HG03457 (cell line): ENCODE measurements at regions not wholly inside any gene's neighbourhood (a gene's known extent, or its start where the extent isn't known, plus 50 kb on each side); places are given as distances from the start of the nearest gene placed in this dataset.
"Not testable (repeated sequence)": the region's sequence is repeated elsewhere in the genome, so short reads cannot be mapped to it uniquely, and the experiment has no call there.

Experiments used
- ATAC-seq: cut with Tn5 transposase; IDR thresholded peaks from one replicate; pipeline ENCODE4 v1.9.1; 2021; ENCODE audit warnings: moderate number of reproducible peaks; ENCODE audit not compliant: unreplicated experiment

- ATAC-seq = no peak
These were observed 122.3 kb downstream of the HAUS1 start for GRCh38 chr18:46226461-46226860.

DNA sequence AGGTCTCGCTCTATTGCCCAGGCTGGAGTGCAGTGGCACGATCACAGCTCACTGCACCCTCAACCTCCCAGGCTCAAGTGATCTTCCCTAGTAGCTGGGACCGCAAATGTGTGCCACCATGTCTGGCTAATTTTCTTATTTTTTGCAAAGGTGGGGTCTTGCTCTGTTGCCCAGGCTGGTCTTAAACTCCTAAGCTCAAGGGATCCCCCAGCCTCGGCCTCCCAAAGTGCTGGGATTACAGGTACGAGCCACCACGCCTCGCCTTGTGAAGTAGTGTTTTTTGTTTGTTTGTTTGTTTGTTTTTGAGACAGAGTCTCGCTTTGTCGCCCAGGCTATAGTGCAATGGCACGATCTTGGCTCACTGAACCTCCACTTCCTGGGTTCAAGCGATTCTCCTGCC, 125.5 kb downstream of the HAUS1 start:
- not testable (repeated sequence) for ATAC-seq

DNA sequence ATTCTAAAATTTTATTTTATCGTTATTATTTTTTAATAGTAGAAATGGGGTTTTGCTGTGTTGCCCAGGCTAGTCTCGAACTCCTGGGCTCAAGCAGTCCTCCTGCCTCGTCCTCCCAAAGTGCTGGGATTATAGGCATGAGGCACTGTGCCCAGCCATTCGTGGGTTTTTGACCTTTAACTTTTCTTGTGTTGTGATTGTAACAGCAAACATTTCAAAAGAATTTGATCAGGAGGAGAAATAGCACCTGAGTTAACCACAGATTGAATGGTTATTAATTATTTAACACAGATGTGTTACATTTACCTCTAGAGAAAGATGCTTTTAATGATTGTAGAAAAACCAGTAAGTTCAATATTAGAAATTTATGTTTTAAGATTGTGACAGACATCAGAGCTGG, 132.0 kb downstream of the HAUS1 start:
- no peak for ATAC-seq

GRCh38 chr18:46237891-46238290, 133.7 kb downstream of the HAUS1 start:
- ATAC-seq = no peak

GRCh38 chr18:46239549-46239948, 135.4 kb downstream of the HAUS1 start:
- no peak for ATAC-seq

DNA sequence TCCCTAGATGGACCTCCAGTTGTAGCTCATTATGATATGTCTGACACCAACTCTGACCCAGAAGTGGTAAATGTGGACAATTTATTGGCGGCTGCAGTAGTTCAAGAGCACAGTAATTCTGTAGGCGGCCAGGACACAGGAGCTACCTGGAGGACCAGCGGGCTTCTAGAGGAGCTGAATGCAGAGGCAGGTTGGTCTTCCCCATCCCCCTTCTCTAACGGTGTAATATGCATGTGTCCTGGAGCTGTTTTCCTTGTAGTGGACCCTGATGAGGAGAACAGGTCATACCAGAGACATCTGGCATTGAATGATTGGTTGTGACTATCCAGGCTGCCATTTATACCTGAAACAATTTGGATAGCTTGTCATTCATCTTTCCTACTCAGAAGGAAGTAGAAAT, 135.8 kb downstream of the HAUS1 start:
- ATAC-seq = no peak

DNA sequence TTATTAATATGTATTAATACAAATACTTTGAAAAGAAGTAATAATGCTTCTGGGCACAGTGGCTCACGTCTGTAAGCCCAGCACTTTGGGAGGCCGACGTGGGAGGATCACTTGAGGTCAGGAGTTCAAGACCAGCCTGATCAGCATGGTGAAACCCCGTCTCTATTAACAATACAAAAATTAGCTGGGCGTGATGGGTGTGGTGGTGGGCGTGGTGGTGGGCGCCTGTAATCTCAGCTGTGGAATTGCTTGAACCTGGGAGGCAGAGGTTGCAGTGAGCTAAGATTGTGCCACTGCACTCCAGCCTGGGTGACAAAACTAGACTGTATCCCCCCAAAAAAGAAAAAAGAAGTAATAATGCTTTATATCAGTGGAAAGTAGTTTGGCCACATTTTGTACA, 137.2 kb downstream of the HAUS1 start:
- not testable (repeated sequence) for ATAC-seq

GRCh38 chr18:46242183-46242582, 138.0 kb downstream of the HAUS1 start:
- no peak for ATAC-seq

DNA sequence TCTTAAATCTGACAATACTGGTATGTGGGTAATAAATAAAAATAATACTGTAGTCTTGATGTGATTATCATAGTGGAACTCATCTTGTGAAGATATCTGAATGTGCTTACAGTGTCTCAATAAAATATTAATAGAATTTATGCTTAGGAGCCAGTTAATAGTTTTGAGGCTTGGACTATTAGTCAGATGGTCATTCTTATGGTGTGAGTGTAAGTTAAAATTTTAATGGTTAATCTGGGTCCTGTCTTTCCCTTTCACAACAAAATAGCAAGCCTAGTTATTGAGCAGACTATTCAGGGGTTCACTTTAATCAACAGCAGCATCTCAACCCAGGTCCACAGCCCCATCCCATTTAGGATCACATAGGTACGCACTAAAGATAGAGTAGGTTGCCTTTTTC, 138.9 kb downstream of the HAUS1 start:
- ATAC-seq = no peak

DNA sequence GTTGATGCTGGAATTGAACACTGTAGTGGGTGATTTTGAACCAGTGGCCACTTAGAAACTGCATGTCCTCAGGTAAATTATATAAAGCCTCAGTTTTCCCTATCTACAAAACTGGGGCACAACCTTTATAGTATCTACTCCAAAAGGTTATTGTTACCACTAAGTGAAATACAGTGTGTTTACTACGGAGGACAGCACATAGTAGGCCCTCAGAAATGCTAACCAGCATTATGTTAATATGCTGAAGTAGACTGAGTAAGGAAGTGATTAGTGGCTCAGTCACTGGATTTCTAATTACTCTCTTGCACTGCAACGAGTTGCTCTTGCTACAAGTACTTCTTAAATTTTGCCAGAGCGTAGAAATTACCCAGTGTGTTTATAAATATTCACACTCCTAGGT, 139.5 kb downstream of the HAUS1 start:
- no peak for ATAC-seq

DNA sequence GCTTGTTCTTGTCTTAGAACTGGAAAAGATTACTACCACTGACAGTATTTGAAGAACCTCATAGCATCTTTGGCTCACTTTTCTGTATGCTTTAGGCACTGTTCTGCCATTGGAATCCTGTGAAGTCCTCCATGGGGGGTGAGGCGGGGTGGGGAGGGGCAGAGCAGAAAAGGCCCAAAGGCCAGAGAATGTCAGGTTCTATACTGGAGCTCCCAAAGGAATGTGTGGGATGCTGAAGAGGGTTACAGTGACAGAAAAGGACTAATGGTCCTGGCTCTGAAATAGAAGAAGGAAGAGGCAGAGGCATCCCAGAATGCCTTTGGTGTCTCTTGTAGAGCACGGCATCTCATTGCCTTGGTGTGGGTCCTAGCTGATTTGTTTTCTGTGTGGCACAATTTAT, 141.9 kb downstream of the HAUS1 start:
- ATAC-seq = no peak

DNA sequence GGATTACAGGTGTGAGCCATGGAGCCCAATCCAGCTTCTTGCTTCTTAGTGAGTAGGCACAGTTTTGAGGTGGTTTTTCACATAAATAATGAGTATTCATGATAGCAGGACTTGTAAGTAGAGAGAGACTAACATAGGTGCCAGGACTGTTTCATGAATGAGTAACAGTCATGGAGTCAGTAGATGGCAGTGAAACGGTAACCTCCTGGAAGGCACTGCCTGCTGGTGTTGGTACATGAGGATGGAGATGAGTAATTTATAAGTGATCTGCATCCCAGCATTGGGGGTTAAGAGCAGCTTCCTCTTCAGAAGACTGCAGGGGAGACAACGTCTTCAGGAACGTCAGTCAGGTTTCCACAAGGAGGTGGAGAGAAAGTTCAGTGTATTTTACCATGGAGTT, 143.8 kb downstream of the HAUS1 start:
- ATAC-seq = no peak

DNA sequence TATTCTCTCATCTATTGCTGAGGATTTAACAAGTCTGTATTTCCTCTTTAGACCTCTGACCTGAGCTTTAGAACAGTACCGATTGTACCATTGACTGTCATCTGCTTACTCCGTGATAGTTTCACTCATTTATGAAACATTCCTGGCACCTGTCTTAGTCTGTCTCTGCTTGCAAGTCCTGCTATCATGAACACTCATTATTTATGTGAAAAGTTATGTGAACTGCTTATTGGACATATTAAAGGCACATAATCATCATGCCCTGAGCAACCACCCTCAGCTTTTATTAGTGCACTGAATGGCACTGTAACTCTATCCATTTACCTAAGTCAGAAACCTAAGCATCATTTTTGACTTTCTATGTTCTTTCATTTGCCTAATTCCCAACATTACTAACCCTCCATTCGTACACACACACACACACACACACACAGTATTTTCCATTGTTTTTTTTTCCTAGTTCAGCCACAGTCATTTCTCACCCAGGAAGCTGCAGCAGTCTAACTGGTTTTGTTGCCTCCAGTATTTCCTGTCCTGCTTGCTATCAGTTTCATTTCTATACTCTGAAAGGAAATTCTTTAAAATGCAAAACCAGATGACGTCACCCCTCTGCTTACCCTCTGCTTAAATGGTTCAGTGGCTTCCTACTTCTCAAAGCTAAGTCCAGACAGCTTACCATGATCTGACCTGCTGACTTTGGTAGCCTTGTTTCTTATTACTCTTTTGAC, 146.1 kb downstream of the HAUS1 start:
- peak; percentile 92 for ATAC-seq

GRCh38 chr18:46250812-46251173, 146.6 kb downstream of the HAUS1 start:
- ATAC-seq = peak; percentile 8

GRCh38 chr18:46252759-46253158, 148.6 kb downstream of the HAUS1 start:
- ATAC-seq = no peak

DNA sequence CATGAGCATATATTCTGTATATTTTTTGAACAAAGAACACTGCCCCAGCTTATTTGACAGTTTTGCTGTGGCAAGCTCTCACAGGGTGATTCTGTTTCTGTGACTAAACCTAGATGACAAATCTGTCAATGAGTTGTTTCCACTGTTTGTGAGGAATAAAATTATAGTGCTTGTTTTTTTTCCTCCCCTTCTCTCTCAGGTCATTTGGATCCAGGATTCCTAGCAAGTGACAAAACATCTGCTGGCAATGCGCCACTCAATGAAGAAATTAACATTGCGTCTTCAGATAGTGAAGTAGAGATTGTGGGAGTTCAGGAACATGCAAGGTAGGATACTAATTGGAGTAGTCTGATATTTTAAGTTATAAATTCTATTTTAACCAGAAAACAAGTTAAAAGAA, 149.3 kb downstream of the HAUS1 start:
- ATAC-seq = no peak

GRCh38 chr18:46256078-46256477, 151.9 kb downstream of the HAUS1 start:
- ATAC-seq = no peak

DNA sequence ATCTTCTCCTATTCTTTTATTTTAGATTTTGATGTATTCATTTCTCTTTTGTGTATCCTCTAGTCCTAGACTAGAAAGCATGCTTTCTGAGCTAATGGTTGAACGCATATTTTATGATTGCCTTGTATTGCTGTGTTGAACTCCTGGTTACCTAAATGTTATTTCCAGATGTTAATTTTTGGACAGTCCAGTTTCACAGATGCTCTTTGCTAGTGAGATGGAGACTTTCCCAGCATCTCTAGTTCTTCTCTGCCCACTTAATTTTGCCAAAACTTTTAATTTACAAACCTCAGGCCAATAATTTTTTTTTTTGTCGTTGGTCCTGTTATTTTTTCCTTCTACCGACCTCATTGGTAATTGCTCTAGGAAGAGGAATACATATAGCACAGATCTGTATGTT, 153.2 kb downstream of the HAUS1 start:
- no peak for ATAC-seq

- ATAC-seq = no peak
These were observed 156.1 kb downstream of the HAUS1 start for GRCh38 chr18:46260016-46260878.

GRCh38 chr18:46260879-46261143, 156.6 kb downstream of the HAUS1 start:
- no peak for ATAC-seq

- no peak for ATAC-seq
These were observed 157.6 kb downstream of the HAUS1 start for GRCh38 chr18:46261799-46262198.

DNA sequence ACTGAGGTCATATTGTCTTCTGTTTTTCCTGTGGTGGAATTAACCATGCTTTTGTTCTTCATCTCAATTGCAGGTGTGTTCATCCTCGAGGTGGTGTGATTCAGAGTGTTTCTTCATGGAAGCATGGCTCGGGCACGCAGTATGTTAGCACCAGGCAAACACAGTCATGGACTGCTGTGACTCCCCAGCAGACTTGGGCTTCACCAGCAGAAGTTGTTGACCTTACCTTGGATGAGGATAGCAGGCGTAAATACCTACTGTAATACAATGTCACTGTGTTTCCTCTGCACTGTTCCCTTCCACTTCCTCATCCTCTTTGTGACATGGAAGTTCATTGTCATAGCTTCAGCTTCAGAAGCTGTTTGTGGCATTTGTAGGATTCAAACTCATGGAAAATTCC, 158.7 kb downstream of the HAUS1 start:
- no peak for ATAC-seq

GRCh38 chr18:46264255-46264654, 160.1 kb downstream of the HAUS1 start:
- no peak for ATAC-seq
